Naive thymus-derived CD4-positive, alpha-beta T cell (primary cell): ENCODE measurements at regions not wholly inside any gene's neighbourhood (a gene's known extent, or its start where the extent isn't known, plus 50 kb on each side); places are given as distances from the start of the nearest gene placed in this dataset.

Source experiments
- ATAC-seq: fragments of 150-1000 bp; cut with Tn5 transposase; 2 replicates; pipeline ENCODE4 v1.10.0; 2021; ENCODE audit warnings: mild to moderate bottlenecking, moderate library complexity
- CTCF ChIA-PET: fragments of 350-600 bp; sonication (Branson Sonifier 250); formaldehyde crosslinking; loops from one replicate; lab custom pipeline; 2021; ENCODE audit warnings: antibody characterized with exemption; lab: Charles Lee
- POLR2A ChIA-PET: fragments of 350-600 bp; sonication (Branson Sonifier 250); formaldehyde crosslinking; loops from one replicate; lab custom pipeline; 2021; ENCODE audit warnings: antibody characterized with exemption, inconsistent platforms; lab: Charles Lee
- DNase-seq, 9 donors: peaks; one replicate each; pipeline versions ENCODE4 v3.0.0 to v3.0.0-alpha.2; 2020 to 2022; ENCODE audit warnings: mixed read lengths in 1 of 9
- H3K27ac ChIP-seq: one replicate; pipeline ENCODE4 v1.7.0; 2013; ENCODE audit warnings: mild to moderate bottlenecking, low read depth, low read length, moderate library complexity
- H3K27me3 ChIP-seq, 2 donors: one replicate each; pipeline ENCODE4 v1.7.0; 2013; ENCODE audit warnings: low read length in 2 of 2, mild to moderate bottlenecking in 2 of 2, moderate library complexity in 2 of 2; ENCODE audit not compliant: control insufficient read depth in 2 of 2, insufficient read depth in 2 of 2
- H3K36me3 ChIP-seq, 3 experiments: 1 replicate in 2 of 3; 2 replicates in 1 of 3; pipeline ENCODE4 v1.7.0; 2013; ENCODE audit warnings: low read length in 3 of 3, mild to moderate bottlenecking in 3 of 3, moderate library complexity in 1 of 3; ENCODE audit not compliant: insufficient read depth in 3 of 3, control insufficient read depth in 2 of 3
- H3K4me1 ChIP-seq, 2 donors: one replicate each; pipeline ENCODE4 v1.7.0; 2013; ENCODE audit warnings: low read length in 2 of 2, mild to moderate bottlenecking in 2 of 2, moderate library complexity in 1 of 2; ENCODE audit not compliant: control insufficient read depth in 2 of 2, insufficient read depth in 2 of 2
- H3K4me3 ChIP-seq: 2 replicates; pipeline ENCODE4 v1.7.0; 2013; ENCODE audit warnings: mild to moderate bottlenecking, low read length
- H3K9me3 ChIP-seq, 3 experiments: 1 replicate in 2 of 3; 2 replicates in 1 of 3; pipeline ENCODE4 v1.7.0; 2013; ENCODE audit warnings: low read length in 3 of 3; ENCODE audit not compliant: control insufficient read depth in 2 of 3
- H3K27ac Mint-ChIP-seq, 9 donors: one replicate each; pipeline ENCODE4 v1.8.0; 2020 to 2022; ENCODE audit warnings: mixed read lengths in 9 of 9, mild to moderate bottlenecking in 8 of 9, moderate library complexity in 5 of 9, inconsistent platforms in 2 of 9
- H3K27me3 Mint-ChIP-seq, 5 donors: one replicate each; pipeline ENCODE4 v1.8.0; 2021 to 2022; ENCODE audit warnings: mixed read lengths in 5 of 5, mild to moderate bottlenecking in 1 of 5
- H3K36me3 Mint-ChIP-seq, 5 donors: one replicate each; pipeline ENCODE4 v1.8.0; 2020 to 2022; ENCODE audit warnings: mixed read lengths in 5 of 5, mild to moderate bottlenecking in 3 of 5, inconsistent platforms in 1 of 5
- H3K4me1 Mint-ChIP-seq, 7 donors: one replicate each; pipeline ENCODE4 v1.8.0; 2020 to 2022; ENCODE audit warnings: mixed read lengths in 7 of 7, mild to moderate bottlenecking in 3 of 7, inconsistent platforms in 1 of 7
- H3K4me3 Mint-ChIP-seq, 10 donors: one replicate each; pipeline ENCODE4 v1.8.0; 2020 to 2022; ENCODE audit warnings: mild to moderate bottlenecking in 10 of 10, mixed read lengths in 10 of 10, moderate library complexity in 6 of 10, inconsistent platforms in 2 of 10
- H3K9me3 Mint-ChIP-seq, 11 donors: one replicate each; pipeline ENCODE4 v1.8.0; 2020 to 2022; ENCODE audit warnings: mixed read lengths in 11 of 11, mild to moderate bottlenecking in 4 of 11, inconsistent platforms in 1 of 11, moderate library complexity in 1 of 11
- intact Hi-C, 2 donors: fragments of 100-400 bp; cut with micrococcal nuclease; formaldehyde crosslinking; loops; one replicate each; pipeline ENCODE4 v1.15.1; 2023

GRCh38 chr6:145538989-145539388 is 196.3 kb downstream of the EPM2A start:
- H3K27me3 Mint-ChIP-seq = peaks cover 0 to 15% (median 10%) of the 10 kb centered on the region in 5 donors
- CTCF ChIA-PET = no interaction called here
- no peaks in the 10 kb centered on the region for H3K9me3 ChIP-seq
- H3K36me3 Mint-ChIP-seq = no peaks in the 10 kb centered on the region
- peaks cover 0 to 1% (median 0%) of the 10 kb centered on the region in 7 donors for H3K4me1 Mint-ChIP-seq
- intact Hi-C loops = no loop called here
- H3K27ac ChIP-seq = no peak overlapping the region
- H3K27me3 ChIP-seq = no peaks in the 10 kb centered on the region
- H3K4me3 Mint-ChIP-seq = no peak overlapping the region
- H3K9me3 Mint-ChIP-seq = peaks cover 0 to 16% (median 2%) of the 10 kb centered on the region in 11 donors
- no peaks in the 10 kb centered on the region for H3K4me1 ChIP-seq
- H3K4me3 ChIP-seq = no peak overlapping the region
- H3K27ac Mint-ChIP-seq = no peak overlapping the region
- no peaks in the 10 kb centered on the region for H3K36me3 ChIP-seq
- DNase-seq (no peak), ATAC-seq (no peak)
- POLR2A ChIA-PET = no interaction called here

GRCh38 chr6:145539831-145540230 is 195.5 kb downstream of the EPM2A start:
- intact Hi-C loops = no loop called here
- Mint-ChIP-seq H3K27ac (no peak overlapping the region), H3K9me3 (peaks cover 0 to 16% (median 3%) of the 10 kb centered on the region in 11 donors), H3K4me1 (peaks cover 0 to 1% (median 0%) of the 10 kb centered on the region in 7 donors), H3K4me3 (no peak overlapping the region), H3K36me3 (no peaks in the 10 kb centered on the region), H3K27me3 (peaks cover 0 to 15% (median 10%) of the 10 kb centered on the region in 5 donors)
- Histone ChIP-seq H3K27me3 (no peaks in the 10 kb centered on the region), H3K4me1 (no peaks in the 10 kb centered on the region), H3K36me3 (no peaks in the 10 kb centered on the region), H3K4me3 (no peak overlapping the region), H3K27ac (no peak overlapping the region), H3K9me3 (no peaks in the 10 kb centered on the region)
- DNase-seq (no peak), ATAC-seq (no peak)
- POLR2A ChIA-PET = no interaction called here
- CTCF ChIA-PET = no interaction called here

GRCh38 chr6:145540741-145541140 is 194.6 kb downstream of the EPM2A start:
- H3K4me3 Mint-ChIP-seq = no peak overlapping the region
- Histone ChIP-seq H3K27ac (no peak overlapping the region), H3K4me1 (no peaks in the 10 kb centered on the region), H3K4me3 (no peak overlapping the region), H3K27me3 (no peaks in the 10 kb centered on the region), H3K9me3 (no peaks in the 10 kb centered on the region), H3K36me3 (no peaks in the 10 kb centered on the region)
- intact Hi-C loops = no loop called here
- no peak for ATAC-seq
- DNase-seq = no peak
- CTCF ChIA-PET = no interaction called here
- H3K27me3 Mint-ChIP-seq = peaks cover 0 to 15% (median 10%) of the 10 kb centered on the region in 5 donors
- H3K27ac Mint-ChIP-seq = no peak overlapping the region
- H3K4me1 Mint-ChIP-seq = peaks cover 0 to 1% (median 0%) of the 10 kb centered on the region in 7 donors
- POLR2A ChIA-PET = no interaction called here
- no peaks in the 10 kb centered on the region for H3K36me3 Mint-ChIP-seq
- peaks cover 0 to 16% (median 4%) of the 10 kb centered on the region in 11 donors for H3K9me3 Mint-ChIP-seq

- Mint-ChIP-seq H3K27ac (no peak overlapping the region), H3K4me3 (no peak overlapping the region), H3K36me3 (no peaks in the 10 kb centered on the region), H3K9me3 (peaks cover 0 to 5% (median 0%) of the 10 kb centered on the region in 11 donors), H3K27me3 (peaks cover 0 to 14% (median 10%) of the 10 kb centered on the region in 5 donors), H3K4me1 (no peaks in the 10 kb centered on the region)
- ATAC-seq (no peak), DNase-seq (no peak)
- CTCF ChIA-PET = no interaction called here
- Histone ChIP-seq H3K27me3 (no peaks in the 10 kb centered on the region), H3K36me3 (no peaks in the 10 kb centered on the region), H3K4me1 (no peaks in the 10 kb centered on the region), H3K27ac (no peak overlapping the region), H3K4me3 (no peak overlapping the region), H3K9me3 (no peaks in the 10 kb centered on the region)
- intact Hi-C loops = no loop called here
- POLR2A ChIA-PET = no interaction called here
These were observed 191.3 kb downstream of the EPM2A start for GRCh38 chr6:145544041-145544440.

GRCh38 chr6:145544514-145544913 is 190.8 kb downstream of the EPM2A start:
- no peaks in the 10 kb centered on the region for H3K27me3 ChIP-seq
- H3K27ac Mint-ChIP-seq = no peak overlapping the region
- no peaks in the 10 kb centered on the region for H3K4me1 ChIP-seq
- H3K9me3 Mint-ChIP-seq = peaks cover 0 to 5% (median 0%) of the 10 kb centered on the region in 11 donors
- no peak overlapping the region for H3K4me3 Mint-ChIP-seq
- H3K36me3 Mint-ChIP-seq = no peaks in the 10 kb centered on the region
- no peak overlapping the region for H3K27ac ChIP-seq
- peaks cover 0 to 14% (median 9%) of the 10 kb centered on the region in 5 donors for H3K27me3 Mint-ChIP-seq
- DNase-seq = no peak
- intact Hi-C loops = no loop called here
- H3K9me3 ChIP-seq = no peaks in the 10 kb centered on the region
- H3K4me3 ChIP-seq = no peak overlapping the region
- H3K4me1 Mint-ChIP-seq = no peaks in the 10 kb centered on the region
- ChIA-PET POLR2A (no interaction called here), CTCF (no interaction called here)
- H3K36me3 ChIP-seq = no peaks in the 10 kb centered on the region
- ATAC-seq = no peak

- Mint-ChIP-seq H3K9me3 (peaks cover 0 to 3% (median 0%) of the 10 kb centered on the region in 11 donors), H3K4me1 (no peaks in the 10 kb centered on the region), H3K36me3 (no peaks in the 10 kb centered on the region), H3K27me3 (peaks cover 0 to 4% (median 0%) of the 10 kb centered on the region in 5 donors), H3K4me3 (no peak overlapping the region), H3K27ac (no peak overlapping the region)
- no peaks in the 10 kb centered on the region for H3K9me3 ChIP-seq
- no peaks in the 10 kb centered on the region for H3K4me1 ChIP-seq
- ChIA-PET CTCF (no interaction called here), POLR2A (no interaction called here)
- no peaks in the 10 kb centered on the region for H3K27me3 ChIP-seq
- no peak for DNase-seq
- no peaks in the 10 kb centered on the region for H3K36me3 ChIP-seq
- intact Hi-C loops = no loop called here
- H3K27ac ChIP-seq = no peak overlapping the region
- no peak overlapping the region for H3K4me3 ChIP-seq
- ATAC-seq = no peak
These were observed 189.1 kb downstream of the EPM2A start for GRCh38 chr6:145546265-145546664.

- Mint-ChIP-seq H3K9me3 (peaks cover 0 to 3% (median 0%) of the 10 kb centered on the region in 11 donors), H3K27ac (no peak overlapping the region), H3K27me3 (peaks cover 0 to 4% (median 0%) of the 10 kb centered on the region in 5 donors), H3K4me3 (no peak overlapping the region), H3K36me3 (no peaks in the 10 kb centered on the region), H3K4me1 (no peaks in the 10 kb centered on the region)
- CTCF ChIA-PET = no interaction called here
- no peak for DNase-seq
- Histone ChIP-seq H3K4me3 (no peak overlapping the region), H3K4me1 (no peaks in the 10 kb centered on the region), H3K27ac (no peak overlapping the region), H3K9me3 (no peaks in the 10 kb centered on the region), H3K36me3 (no peaks in the 10 kb centered on the region), H3K27me3 (no peaks in the 10 kb centered on the region)
- POLR2A ChIA-PET = no interaction called here
- ATAC-seq = no peak
- intact Hi-C loops = no loop called here
These were observed 187.6 kb downstream of the EPM2A start for GRCh38 chr6:145547594-145548335.
